Left colon (tissue), 2 donors: ENCODE measurements at regions not wholly inside any gene's neighbourhood (a gene's known extent, or its start where the extent isn't known, plus 50 kb on each side); places are given as distances from the start of the nearest gene placed in this dataset.

Experiments used
- ATAC-seq: fragments of 200-7000 bp; cut with Tn5 transposase; one replicate; pipeline ENCODE4 v1.9.1; 2020; ENCODE audit warnings: mild to moderate bottlenecking, moderate library complexity
- DNase-seq, 2 donors: peaks; one replicate each; pipeline ENCODE4 v3.0.0-alpha.2; 2020
- intact Hi-C, 2 donors: fragments of 100-400 bp; cut with DNase I in 1 of 2; cut with micrococcal nuclease in 1 of 2; formaldehyde crosslinking; loops; one replicate each; pipeline versions ENCODE4 v1.11.2 to v1.14.0; 2022; cut with DNase I, micrococcal nuclease
- donor health status: DM: no; HTN: no; CAD: no.
- donor health status: DM: yes; HTN: yes; CAD: no.

- intact Hi-C loops, result no loop called here
- ATAC-seq (no peak), DNase-seq (no peak)
Measured at GRCh38 chr18:78292618-78293380, 686.8 kb upstream of the SALL3 start.

GRCh38 chr18:78293540-78293939 is 686.1 kb upstream of the SALL3 start:
- DNase-seq (no peak), ATAC-seq (no peak)
- intact Hi-C loops, result no loop called here

GRCh38 chr18:78293940-78294541 is 685.6 kb upstream of the SALL3 start:
- intact Hi-C loops, result no loop called here
- ATAC-seq, result no peak

GRCh38 chr18:78295262-78295661 is 684.4 kb upstream of the SALL3 start:
- no peak for ATAC-seq
- intact Hi-C loops, result no loop called here
- DNase-seq, result no peak

More at GRCh38 chr18:78293940-78294541, 685.6 kb upstream of the SALL3 start:
- DNase-seq, result no peak

- intact Hi-C loops, result no loop called here
- DNase-seq (no peak), ATAC-seq (no peak)
Measured at GRCh38 chr18:78296166-78296565, 683.5 kb upstream of the SALL3 start.

- intact Hi-C loops, result no loop called here
- ATAC-seq, result no peak
- DNase-seq, result no peak
Measured at GRCh38 chr18:78297048-78297447, 682.6 kb upstream of the SALL3 start.

GRCh38 chr18:78303519-78304191 is 676.0 kb upstream of the SALL3 start:
- DNase-seq (no peak), ATAC-seq (no peak)
- intact Hi-C loops, result no loop called here

GRCh38 chr18:78304192-78305164 is 675.1 kb upstream of the SALL3 start:
- ATAC-seq (no peak), DNase-seq (no peak)
- intact Hi-C loops, result no loop called here

GRCh38 chr18:78305789-78306188 is 673.8 kb upstream of the SALL3 start:
- intact Hi-C loops, result no loop called here
- ATAC-seq (no peak), DNase-seq (no peak)

- no peak for ATAC-seq
- no peak for DNase-seq
- intact Hi-C loops, result no loop called here
Measured at GRCh38 chr18:78309307-78309706, 670.3 kb upstream of the SALL3 start.

- intact Hi-C loops, result no loop called here
- DNase-seq, result no peak
- ATAC-seq, result no peak
Measured at GRCh38 chr18:78309924-78310323, 669.7 kb upstream of the SALL3 start.

- ATAC-seq, result no peak
Measured at GRCh38 chr18:78319264-78319663, 660.4 kb upstream of the SALL3 start.

GRCh38 chr18:78319961-78320360 is 659.7 kb upstream of the SALL3 start:
- DNase-seq, result no peak
- ATAC-seq, result no peak
- intact Hi-C loops, result no loop called here

More at GRCh38 chr18:78319264-78319663, 660.4 kb upstream of the SALL3 start:
- intact Hi-C loops, result no loop called here
- no peak for DNase-seq

GRCh38 chr18:78321402-78321801 is 658.2 kb upstream of the SALL3 start:
- DNase-seq (no peak), ATAC-seq (no peak)
- intact Hi-C loops, result no loop called here

GRCh38 chr18:78323453-78324197 is 656.0 kb upstream of the SALL3 start:
- intact Hi-C loops, result no loop called here
- no peak for ATAC-seq
- no peak for DNase-seq

- intact Hi-C loops, result no loop called here
- no peak for DNase-seq
Measured at GRCh38 chr18:78327643-78328042, 652.0 kb upstream of the SALL3 start.

GRCh38 chr18:78330766-78331165 is 648.9 kb upstream of the SALL3 start:
- ATAC-seq (no peak), DNase-seq (no peak)
- intact Hi-C loops, result no loop called here

More at GRCh38 chr18:78327643-78328042, 652.0 kb upstream of the SALL3 start:
- ATAC-seq, result no peak

- ATAC-seq (no peak), DNase-seq (no peak)
- intact Hi-C loops, result no loop called here
Measured at GRCh38 chr18:78352910-78353309, 626.7 kb upstream of the SALL3 start.
